ENCODE measurements at regions not wholly inside any gene's neighbourhood (a gene's known extent, or its start where the extent isn't known, plus 50 kb on each side); places are given as distances from the start of the nearest gene placed in this dataset.

- TF ChIP-seq POLR2A (IDR thresholded peaks at IDR 0.05; ENCODE audit: low read depth, low read length) (no peak), TAF1 (IDR thresholded peaks at IDR 0.05; ENCODE audit: low read depth, low read length) (no peak), POLR2AphosphoS5 (IDR thresholded peaks at IDR 0.05; ENCODE audit: low read depth, low read length) (no peak)
These were observed 97.6 kb upstream of the NFE2L3 start for GRCh38 chr7:26054386-26054785.
